ENCODE measurements at regions not wholly inside any gene's neighbourhood (a gene's known extent, or its start where the extent isn't known, plus 50 kb on each side); places are given as distances from the start of the nearest gene placed in this dataset.

DNA sequence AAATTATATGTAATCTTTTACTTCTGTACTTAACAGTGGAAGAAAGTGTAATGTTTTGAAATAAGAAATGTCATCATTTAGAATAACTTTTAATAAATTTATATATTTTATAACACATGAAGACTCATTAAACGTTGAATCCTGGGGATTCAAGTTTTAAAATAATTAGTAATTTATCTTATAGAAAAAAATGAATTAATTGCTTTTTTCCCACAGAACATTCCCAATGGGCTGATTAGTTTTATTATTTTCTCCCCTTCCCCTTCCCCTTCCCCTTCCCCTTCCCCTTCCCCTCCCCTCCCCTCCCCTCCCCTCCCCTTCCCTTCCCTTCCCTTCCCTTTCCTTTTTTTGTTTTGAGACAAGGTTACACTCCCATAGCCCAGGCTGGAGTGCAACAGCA is 79.7 kb downstream of the MRPS30 start:
- Histone ChIP-seq H3F3A (ENCODE audit: insufficient read depth, low read depth) (0 out of 2 replicates have a peak, but pooled peaks cover 3% of the 10 kb centered on the region), H4K20me1 (ENCODE audit: insufficient read depth) (no peaks in the 10 kb centered on the region), H3K4me1 (replicated peaks; ENCODE audit: insufficient read depth) (peaks cover 8% of the 10 kb centered on the region; the same call in 1 of the 2 replicates), H3K27ac (no peak overlapping the region), H2AFZ (no peak overlapping the region), H3K36me3 (ENCODE audit: low read depth) (no peaks in the 10 kb centered on the region), H3K79me2 (ENCODE audit: low read depth) (no peaks in the 10 kb centered on the region), H3K4me2 (no peak overlapping the region), H3K9me2 (ENCODE audit: insufficient read depth) (peaks cover 4% of the 10 kb centered on the region; the same call in 1 of the 2 replicates), H3K27me3 (ENCODE audit: insufficient read depth, low read depth) (no peaks in the 10 kb centered on the region), H3K4me3 (no peak overlapping the region), H3K9me3 (ENCODE audit: insufficient read depth, low read depth) (no peaks in the 10 kb centered on the region)
- no TSS peak for BruUV-seq (replicated peaks)
- POLR2A ChIA-PET (ENCODE audit: unreplicated experiment) = no interaction called here
- TF ChIP-seq EZH2 (IDR thresholded peaks at IDR 0.05; ENCODE audit: low read depth) = no peak
- TF ChIP-seq, protein P1, sequence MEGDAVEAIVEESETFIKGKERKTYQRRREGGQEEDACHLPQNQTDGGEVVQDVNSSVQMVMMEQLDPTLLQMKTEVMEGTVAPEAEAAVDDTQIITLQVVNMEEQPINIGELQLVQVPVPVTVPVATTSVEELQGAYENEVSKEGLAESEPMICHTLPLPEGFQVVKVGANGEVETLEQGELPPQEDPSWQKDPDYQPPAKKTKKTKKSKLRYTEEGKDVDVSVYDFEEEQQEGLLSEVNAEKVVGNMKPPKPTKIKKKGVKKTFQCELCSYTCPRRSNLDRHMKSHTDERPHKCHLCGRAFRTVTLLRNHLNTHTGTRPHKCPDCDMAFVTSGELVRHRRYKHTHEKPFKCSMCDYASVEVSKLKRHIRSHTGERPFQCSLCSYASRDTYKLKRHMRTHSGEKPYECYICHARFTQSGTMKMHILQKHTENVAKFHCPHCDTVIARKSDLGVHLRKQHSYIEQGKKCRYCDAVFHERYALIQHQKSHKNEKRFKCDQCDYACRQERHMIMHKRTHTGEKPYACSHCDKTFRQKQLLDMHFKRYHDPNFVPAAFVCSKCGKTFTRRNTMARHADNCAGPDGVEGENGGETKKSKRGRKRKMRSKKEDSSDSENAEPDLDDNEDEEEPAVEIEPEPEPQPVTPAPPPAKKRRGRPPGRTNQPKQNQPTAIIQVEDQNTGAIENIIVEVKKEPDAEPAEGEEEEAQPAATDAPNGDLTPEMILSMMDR (conservative IDR thresholded peaks at IDR 0.05) = no peak
- DNase-seq = no peak
- intact Hi-C loops (cut with micrococcal nuclease; ENCODE audit: unreplicated experiment) = no loop called here
- CTCF ChIA-PET = no interaction called here

DNA sequence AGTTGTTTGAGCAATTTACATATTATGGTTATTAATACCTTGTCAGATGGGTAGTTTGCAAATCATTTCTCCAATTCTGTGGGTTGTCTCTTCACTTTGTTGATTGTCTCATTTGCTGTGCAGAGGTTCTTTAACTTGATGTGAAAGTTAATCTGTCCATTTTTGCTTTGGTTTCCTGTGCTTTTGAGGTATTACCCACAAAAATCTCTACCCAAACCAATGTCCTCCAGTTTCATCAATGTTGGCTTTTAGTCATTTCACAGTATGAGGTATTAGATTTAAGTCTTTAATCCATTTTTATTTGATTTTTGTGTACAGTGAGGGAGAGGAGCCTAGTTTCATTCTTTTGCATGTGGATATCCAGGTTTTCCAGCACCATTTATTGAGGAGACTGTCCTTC is 82.4 kb downstream of the MRPS30 start:
- Histone ChIP-seq H3K4me1 (replicated peaks; ENCODE audit: insufficient read depth) (peaks cover 1% of the 10 kb centered on the region; the same call in 1 of the 2 replicates), H3K9me2 (ENCODE audit: insufficient read depth) (no peaks in the 10 kb centered on the region), H4K20me1 (ENCODE audit: insufficient read depth) (no peaks in the 10 kb centered on the region), H3K9me3 (ENCODE audit: insufficient read depth, low read depth) (no peaks in the 10 kb centered on the region), H3F3A (ENCODE audit: insufficient read depth, low read depth) (no peaks in the 10 kb centered on the region), H3K4me3 (no peak overlapping the region), H3K27ac (no peak overlapping the region), H2AFZ (no peak overlapping the region), H3K4me2 (no peak overlapping the region), H3K27me3 (ENCODE audit: insufficient read depth, low read depth) (no peaks in the 10 kb centered on the region), H3K36me3 (ENCODE audit: low read depth) (no peaks in the 10 kb centered on the region), H3K79me2 (ENCODE audit: low read depth) (no peaks in the 10 kb centered on the region)
- POLR2A ChIA-PET (ENCODE audit: unreplicated experiment) = no interaction called here
- TF ChIP-seq, protein P1 (conservative IDR thresholded peaks at IDR 0.05) = no peak
- TF ChIP-seq EZH2 (IDR thresholded peaks at IDR 0.05; ENCODE audit: low read depth) = no peak
- intact Hi-C loops (cut with micrococcal nuclease; ENCODE audit: unreplicated experiment) = no loop called here
- no TSS peak for BruUV-seq (replicated peaks)
- CTCF ChIA-PET = no interaction called here
- DNase-seq = no peak

DNA sequence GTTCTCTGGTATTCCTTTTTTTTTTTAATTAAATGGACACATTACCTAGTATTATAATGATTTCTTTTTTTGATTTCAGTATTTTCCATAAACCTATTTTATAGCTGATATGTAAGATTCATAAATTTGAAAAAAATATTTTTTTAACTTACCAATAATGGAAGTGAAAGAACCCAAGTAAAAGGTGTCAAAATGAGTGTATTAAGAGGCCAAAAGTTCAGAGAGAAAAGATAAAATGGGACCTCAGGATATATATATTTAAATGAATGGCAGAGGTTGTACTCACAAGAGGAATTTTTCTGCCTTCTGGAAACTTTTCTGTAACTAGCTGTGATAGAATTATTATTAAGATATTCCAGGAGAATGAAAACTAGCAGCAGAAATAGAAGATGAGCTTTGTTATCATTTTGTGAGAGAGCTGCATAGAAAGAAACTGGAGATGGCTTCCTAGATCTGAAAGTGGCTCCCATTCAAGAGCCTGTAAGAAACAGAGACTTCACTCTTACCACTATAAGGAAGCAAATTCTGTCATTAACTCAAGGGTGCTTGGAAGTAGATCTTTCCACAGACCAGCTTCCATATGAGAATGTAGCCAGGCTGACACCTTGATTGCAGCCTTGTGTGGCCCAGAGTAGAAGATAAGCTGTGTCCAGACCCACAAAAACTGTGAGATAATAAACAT is 91.7 kb downstream of the MRPS30 start:
- BruUV-seq (replicated peaks) = no TSS peak
- Histone ChIP-seq H3K4me1 (replicated peaks; ENCODE audit: insufficient read depth) (no peaks in the 10 kb centered on the region), H3K27ac (no peak overlapping the region), H3K4me3 (no peak overlapping the region), H3K27me3 (ENCODE audit: insufficient read depth, low read depth) (no peaks in the 10 kb centered on the region), H4K20me1 (ENCODE audit: insufficient read depth) (no peaks in the 10 kb centered on the region), H3K36me3 (ENCODE audit: low read depth) (no peaks in the 10 kb centered on the region), H3K79me2 (ENCODE audit: low read depth) (no peaks in the 10 kb centered on the region), H3K4me2 (no peak overlapping the region), H2AFZ (no peak overlapping the region), H3F3A (ENCODE audit: insufficient read depth, low read depth) (no peaks in the 10 kb centered on the region), H3K9me3 (ENCODE audit: insufficient read depth, low read depth) (no peaks in the 10 kb centered on the region), H3K9me2 (ENCODE audit: insufficient read depth) (no peaks in the 10 kb centered on the region)
- TF ChIP-seq EZH2 (IDR thresholded peaks at IDR 0.05; ENCODE audit: low read depth) = no peak
- TF ChIP-seq, protein P1 (conservative IDR thresholded peaks at IDR 0.05) = no peak
- POLR2A ChIA-PET (ENCODE audit: unreplicated experiment) = no interaction called here
- DNase-seq = no peak
- intact Hi-C loops (cut with micrococcal nuclease; ENCODE audit: unreplicated experiment) = no loop called here
- CTCF ChIA-PET = no interaction called here
